Stomach smooth muscle (tissue), 2 donors: ENCODE measurements at regions not wholly inside any gene's neighbourhood (a gene's known extent, or its start where the extent isn't known, plus 50 kb on each side); places are given as distances from the start of the nearest gene placed in this dataset.
"Not testable (repeated sequence)": the region's sequence is repeated elsewhere in the genome, so short reads cannot be mapped to it uniquely, and the experiment has no call there.

Experiments
- H3K27ac ChIP-seq: one replicate; pipeline ENCODE4 v1.7.0; 2013; ENCODE audit warnings: mild to moderate bottlenecking, low read length, inconsistent platforms
- H3K27me3 ChIP-seq, 2 donors: one replicate each; pipeline ENCODE4 v1.7.0; 2013; ENCODE audit warnings: low read length in 2 of 2; ENCODE audit not compliant: insufficient read depth in 2 of 2, control insufficient read depth in 1 of 2
- H3K36me3 ChIP-seq, 2 donors: one replicate each; pipeline ENCODE4 v1.7.0; 2013; ENCODE audit warnings: low read length in 2 of 2; ENCODE audit not compliant: control insufficient read depth in 2 of 2, insufficient read depth in 2 of 2
- H3K4me1 ChIP-seq: one replicate; pipeline ENCODE4 v1.7.0; 2013; ENCODE audit warnings: low read length; ENCODE audit not compliant: control insufficient read depth, insufficient read depth
- H3K4me3 ChIP-seq, 2 donors: one replicate each; pipeline ENCODE4 v1.7.0; 2013; ENCODE audit warnings: low read length in 2 of 2
- H3K9ac ChIP-seq, 2 donors: one replicate each; pipeline ENCODE4 v1.7.0; 2013; ENCODE audit warnings: low read length in 2 of 2, mild to moderate bottlenecking in 1 of 2
- H3K9me3 ChIP-seq, 2 donors: one replicate each; pipeline ENCODE4 v1.7.0; 2013; ENCODE audit warnings: low read length in 2 of 2; ENCODE audit not compliant: control insufficient read depth in 2 of 2
- donor health status: healthy.
- donor health status: Pancreatic carcinoma.

- H3K4me3 ChIP-seq, result peak overlapping the region; percentile 3 to 25
- peak overlapping the region in 1 of 2 donors; percentile 15 for H3K9ac ChIP-seq
- H3K36me3 ChIP-seq, result no peaks in the 10 kb centered on the region
- peaks cover 3% of the 10 kb centered on the region for H3K4me1 ChIP-seq
- no peak overlapping the region for H3K27ac ChIP-seq
- H3K9me3 ChIP-seq, result no peaks in the 10 kb centered on the region
- H3K27me3 ChIP-seq, result no peaks in the 10 kb centered on the region
Measured at GRCh38 chrX:10676235-10676957, 56.0 kb upstream of the MID1 start.

GRCh38 chrX:10677490-10677889 lies 57.1 kb upstream of the MID1 start:
- Histone ChIP-seq H3K36me3 (no peaks in the 10 kb centered on the region), H3K9me3 (no peaks in the 10 kb centered on the region), H3K9ac (no peak overlapping the region), H3K4me3 (no peak overlapping the region), H3K4me1 (peaks cover 3% of the 10 kb centered on the region), H3K27me3 (no peaks in the 10 kb centered on the region), H3K27ac (no peak overlapping the region)

GRCh38 chrX:10679387-10679786 lies 59.0 kb upstream of the MID1 start:
- Histone ChIP-seq H3K27me3 (no peaks in the 10 kb centered on the region), H3K9ac (no peak overlapping the region), H3K4me3 (no peak overlapping the region), H3K4me1 (peaks cover 3% of the 10 kb centered on the region), H3K27ac (no peak overlapping the region), H3K36me3 (no peaks in the 10 kb centered on the region), H3K9me3 (no peaks in the 10 kb centered on the region)

GRCh38 chrX:10681167-10681566 lies 60.8 kb upstream of the MID1 start:
- H3K27ac ChIP-seq, result no peak overlapping the region
- H3K4me3 ChIP-seq, result no peak overlapping the region
- H3K4me1 ChIP-seq, result peaks cover 3% of the 10 kb centered on the region
- H3K9me3 ChIP-seq, result no peaks in the 10 kb centered on the region
- H3K36me3 ChIP-seq, result no peaks in the 10 kb centered on the region
- no peak overlapping the region for H3K9ac ChIP-seq
- H3K27me3 ChIP-seq, result no peaks in the 10 kb centered on the region

GRCh38 chrX:10683631-10684030 lies 63.2 kb upstream of the MID1 start:
- H3K4me1 ChIP-seq, H3K27me3 ChIP-seq, H3K9ac ChIP-seq, H3K27ac ChIP-seq, H3K9me3 ChIP-seq, H3K36me3 ChIP-seq, H3K4me3 ChIP-seq: not testable (repeated sequence)

GRCh38 chrX:10685923-10686595 lies 65.7 kb upstream of the MID1 start:
- Histone ChIP-seq H3K27ac (no peak overlapping the region), H3K4me1 (no peaks in the 10 kb centered on the region), H3K9me3 (no peaks in the 10 kb centered on the region), H3K27me3 (no peaks in the 10 kb centered on the region), H3K36me3 (no peaks in the 10 kb centered on the region), H3K4me3 (no peak overlapping the region), H3K9ac (no peak overlapping the region)

GRCh38 chrX:10691751-10692150 lies 71.4 kb upstream of the MID1 start:
- not testable (repeated sequence) for H3K36me3 ChIP-seq, H3K9ac ChIP-seq, H3K27ac ChIP-seq, H3K4me1 ChIP-seq, H3K27me3 ChIP-seq, H3K9me3 ChIP-seq, H3K4me3 ChIP-seq

- no peaks in the 10 kb centered on the region for H3K9me3 ChIP-seq
- no peaks in the 10 kb centered on the region for H3K4me1 ChIP-seq
- H3K27me3 ChIP-seq, result no peaks in the 10 kb centered on the region
- H3K4me3 ChIP-seq, result no peak overlapping the region
- no peaks in the 10 kb centered on the region for H3K36me3 ChIP-seq
- no peak overlapping the region for H3K9ac ChIP-seq
- H3K27ac ChIP-seq, result no peak overlapping the region
Measured at GRCh38 chrX:10697616-10698317, 77.4 kb upstream of the MID1 start.

- Histone ChIP-seq H3K36me3 (no peaks in the 10 kb centered on the region), H3K4me1 (no peaks in the 10 kb centered on the region), H3K9ac (no peak overlapping the region), H3K27me3 (no peaks in the 10 kb centered on the region), H3K9me3 (no peaks in the 10 kb centered on the region), H3K27ac (no peak overlapping the region), H3K4me3 (no peak overlapping the region)
Measured at GRCh38 chrX:10698318-10698640, 77.9 kb upstream of the MID1 start.

- Histone ChIP-seq H3K36me3 (no peaks in the 10 kb centered on the region), H3K9ac (no peak overlapping the region), H3K27ac (no peak overlapping the region), H3K9me3 (no peaks in the 10 kb centered on the region), H3K4me1 (no peaks in the 10 kb centered on the region), H3K4me3 (no peak overlapping the region), H3K27me3 (no peaks in the 10 kb centered on the region)
Measured at GRCh38 chrX:10702031-10702430, 81.6 kb upstream of the MID1 start.

GRCh38 chrX:10706342-10706741 lies 86.0 kb upstream of the MID1 start:
- not testable (repeated sequence) for H3K4me1 ChIP-seq, H3K27ac ChIP-seq, H3K9me3 ChIP-seq, H3K9ac ChIP-seq, H3K4me3 ChIP-seq, H3K27me3 ChIP-seq, H3K36me3 ChIP-seq
